ENCODE measurements at regions not wholly inside any gene's neighbourhood (a gene's known extent, or its start where the extent isn't known, plus 50 kb on each side); places are given as distances from the start of the nearest gene placed in this dataset.

- Histone ChIP-seq H3K9me2 (replicated peaks; ENCODE audit: insufficient read depth, low read length) (no peaks in the 10 kb centered on the region), H4K20me1 (ENCODE audit: low read depth, low read length) (no peaks in the 10 kb centered on the region), H3K9ac (ENCODE audit: low read length) (no peak overlapping the region), H3K4me2 (ENCODE audit: low read depth, low read length, poor library complexity, severe bottlenecking) (no peak overlapping the region), H3K27ac (ENCODE audit: low read depth, low read length) (no peak overlapping the region), H2AFZ (ENCODE audit: low read depth, low read length, severe bottlenecking) (no peak overlapping the region), H3F3A (ENCODE audit: insufficient read depth) (no peaks in the 10 kb centered on the region), H3K79me2 (ENCODE audit: insufficient read depth, low read length) (no peaks in the 10 kb centered on the region), H3K9me3 (ENCODE audit: insufficient read depth, low read length) (no peaks in the 10 kb centered on the region), H3K27me3 (ENCODE audit: low read length) (no peaks in the 10 kb centered on the region), H3K4me3 (ENCODE audit: insufficient read depth, low read length, poor library complexity, severe bottlenecking) (no peak overlapping the region), H3K36me3 (ENCODE audit: low read length) (no peaks in the 10 kb centered on the region)
- TF ChIP-seq CTCF (IDR thresholded peaks at IDR 0.05; ENCODE audit: insufficient read depth, low read length, poor library complexity, severe bottlenecking) (no peak), EZH2phosphoT487 (conservative IDR thresholded peaks at IDR 0.05; ENCODE audit: low read length) (no peak)
These were observed 601.5 kb upstream of the FANCL start for GRCh38 chr2:58842501-58843155.

DNA sequence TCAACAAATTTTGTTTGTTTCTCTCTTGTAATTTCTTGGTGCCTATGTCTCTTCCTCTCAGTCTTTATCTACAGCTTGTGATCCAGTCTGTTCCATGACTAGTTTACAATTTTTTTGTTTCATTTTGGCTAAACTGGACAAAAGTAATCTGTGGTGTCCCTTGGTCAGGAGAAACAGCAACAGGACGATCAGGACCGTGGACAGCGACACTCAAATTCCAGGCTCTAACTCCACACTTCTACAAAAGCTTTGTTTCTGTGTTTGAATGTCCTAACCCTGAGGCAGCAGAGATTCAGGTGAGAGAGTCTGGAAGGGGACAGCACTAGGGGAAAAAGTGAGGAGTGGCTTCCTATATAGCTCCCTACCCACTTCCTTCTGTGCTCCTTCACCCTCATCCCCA lies 593.3 kb upstream of the FANCL start:
- Histone ChIP-seq H3K9ac (ENCODE audit: low read length) (no peak overlapping the region), H3K79me2 (ENCODE audit: insufficient read depth, low read length) (no peaks in the 10 kb centered on the region), H4K20me1 (ENCODE audit: low read depth, low read length) (no peaks in the 10 kb centered on the region), H2AFZ (ENCODE audit: low read depth, low read length, severe bottlenecking) (no peak overlapping the region), H3K27me3 (ENCODE audit: low read length) (no peaks in the 10 kb centered on the region), H3K9me3 (ENCODE audit: insufficient read depth, low read length) (no peaks in the 10 kb centered on the region), H3K4me3 (ENCODE audit: insufficient read depth, low read length, poor library complexity, severe bottlenecking) (no peak overlapping the region), H3K4me2 (ENCODE audit: low read depth, low read length, poor library complexity, severe bottlenecking) (no peak overlapping the region), H3K9me2 (replicated peaks; ENCODE audit: insufficient read depth, low read length) (no peaks in the 10 kb centered on the region), H3K36me3 (ENCODE audit: low read length) (no peaks in the 10 kb centered on the region), H3K27ac (ENCODE audit: low read depth, low read length) (no peak overlapping the region), H3F3A (ENCODE audit: insufficient read depth) (no peaks in the 10 kb centered on the region)
- no peak for TF ChIP-seq EZH2phosphoT487 (conservative IDR thresholded peaks at IDR 0.05; ENCODE audit: low read length)
- no peak for TF ChIP-seq CTCF (IDR thresholded peaks at IDR 0.05; ENCODE audit: insufficient read depth, low read length, poor library complexity, severe bottlenecking)

DNA sequence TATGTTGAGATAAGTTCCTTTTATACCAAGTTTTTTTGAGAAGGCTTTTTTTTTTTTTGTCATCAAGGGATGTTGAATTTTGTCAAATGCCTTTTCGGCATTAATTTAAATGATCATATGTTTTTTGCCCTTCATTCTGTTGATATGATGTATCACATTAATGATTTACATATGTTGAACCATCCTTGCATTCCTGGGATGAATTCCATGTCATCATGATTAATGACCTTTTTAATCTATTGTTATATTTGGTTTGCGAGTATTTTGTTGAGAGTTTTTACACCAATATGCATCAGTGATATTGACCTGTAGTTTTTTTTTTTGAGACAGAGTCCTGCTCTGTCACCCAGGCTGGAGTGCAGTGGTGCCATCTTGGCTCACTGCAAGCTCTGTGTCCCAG lies 585.7 kb upstream of the FANCL start:
- H3F3A ChIP-seq (ENCODE audit: insufficient read depth) = no peaks in the 10 kb centered on the region
- H2AFZ ChIP-seq (ENCODE audit: low read depth, low read length, severe bottlenecking) = no peak overlapping the region
- no peak overlapping the region for H3K9ac ChIP-seq (ENCODE audit: low read length)
- TF ChIP-seq EZH2phosphoT487 (conservative IDR thresholded peaks at IDR 0.05; ENCODE audit: low read length) = no peak
- TF ChIP-seq CTCF (IDR thresholded peaks at IDR 0.05; ENCODE audit: insufficient read depth, low read length, poor library complexity, severe bottlenecking) = no peak
- H3K27me3 ChIP-seq (ENCODE audit: low read length) = no peaks in the 10 kb centered on the region
- H3K9me2 ChIP-seq (replicated peaks; ENCODE audit: insufficient read depth, low read length) = no peaks in the 10 kb centered on the region
- H3K36me3 ChIP-seq (ENCODE audit: low read length) = no peaks in the 10 kb centered on the region
- 0 out of 2 replicates have a peak, but pooled peaks cover 4% of the 10 kb centered on the region for H3K9me3 ChIP-seq (ENCODE audit: insufficient read depth, low read length)
- no peak overlapping the region for H3K4me2 ChIP-seq (ENCODE audit: low read depth, low read length, poor library complexity, severe bottlenecking)
- H4K20me1 ChIP-seq (ENCODE audit: low read depth, low read length) = no peaks in the 10 kb centered on the region
- no peak overlapping the region for H3K4me3 ChIP-seq (ENCODE audit: insufficient read depth, low read length, poor library complexity, severe bottlenecking)
- H3K27ac ChIP-seq (ENCODE audit: low read depth, low read length) = no peak overlapping the region
- no peaks in the 10 kb centered on the region for H3K79me2 ChIP-seq (ENCODE audit: insufficient read depth, low read length)
